Astrocyte of the spinal cord (primary cell): ENCODE measurements at regions not wholly inside any gene's neighbourhood (a gene's known extent, or its start where the extent isn't known, plus 50 kb on each side); places are given as distances from the start of the nearest gene placed in this dataset.
A peak's percentile ranks its signal among the peaks of the same experiment; 100 is the strongest.

Source experiments
- DNase-seq: peaks from one replicate; pipeline ENCODE4 v3.0.0; 2011; ENCODE audit warnings: low read depth, low spot score
- H3K4me3 ChIP-seq: 2 replicates; pipeline ENCODE4 v1.5.1; 2011; ENCODE audit warnings: low read depth, mild to moderate bottlenecking, low read length, moderate library complexity
- in situ Hi-C: cut with HindIII; loops from 2 replicates; pipeline ENCODE4 v1.10.0; 2017; ENCODE audit warnings: low sequenced_read_pairs
- TF ChIP-seq, protein P1 (sequence below): IDR thresholded peaks from 2 replicates; pipeline ENCODE4 v1.5.1; 2012; ENCODE audit warnings: low read depth, mild to moderate bottlenecking, low read length, inconsistent platforms

DNA sequence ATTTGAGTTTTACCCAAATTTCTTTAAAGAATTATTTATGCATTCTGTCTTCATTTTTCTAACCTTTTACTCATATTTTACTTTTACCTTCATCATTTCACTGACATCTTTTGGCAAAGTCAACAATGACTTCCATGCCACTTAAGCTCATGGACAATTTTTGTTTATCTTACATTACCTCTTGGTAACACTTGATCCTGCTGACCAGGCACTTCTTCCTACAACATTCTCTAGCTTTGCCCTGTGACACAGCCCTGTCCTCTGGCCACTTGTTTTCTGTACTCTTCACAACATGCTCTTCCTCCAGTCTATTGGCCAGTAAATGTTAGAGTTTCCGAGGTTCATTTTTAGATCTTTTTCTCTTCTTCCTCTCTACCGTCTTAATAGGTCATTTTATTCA lies 377.2 kb downstream of the SUCLA2 start:
- in situ Hi-C loops = no loop called here
- no peak overlapping the region for H3K4me3 ChIP-seq
- DNase-seq = no peak
- TF ChIP-seq, protein P1, sequence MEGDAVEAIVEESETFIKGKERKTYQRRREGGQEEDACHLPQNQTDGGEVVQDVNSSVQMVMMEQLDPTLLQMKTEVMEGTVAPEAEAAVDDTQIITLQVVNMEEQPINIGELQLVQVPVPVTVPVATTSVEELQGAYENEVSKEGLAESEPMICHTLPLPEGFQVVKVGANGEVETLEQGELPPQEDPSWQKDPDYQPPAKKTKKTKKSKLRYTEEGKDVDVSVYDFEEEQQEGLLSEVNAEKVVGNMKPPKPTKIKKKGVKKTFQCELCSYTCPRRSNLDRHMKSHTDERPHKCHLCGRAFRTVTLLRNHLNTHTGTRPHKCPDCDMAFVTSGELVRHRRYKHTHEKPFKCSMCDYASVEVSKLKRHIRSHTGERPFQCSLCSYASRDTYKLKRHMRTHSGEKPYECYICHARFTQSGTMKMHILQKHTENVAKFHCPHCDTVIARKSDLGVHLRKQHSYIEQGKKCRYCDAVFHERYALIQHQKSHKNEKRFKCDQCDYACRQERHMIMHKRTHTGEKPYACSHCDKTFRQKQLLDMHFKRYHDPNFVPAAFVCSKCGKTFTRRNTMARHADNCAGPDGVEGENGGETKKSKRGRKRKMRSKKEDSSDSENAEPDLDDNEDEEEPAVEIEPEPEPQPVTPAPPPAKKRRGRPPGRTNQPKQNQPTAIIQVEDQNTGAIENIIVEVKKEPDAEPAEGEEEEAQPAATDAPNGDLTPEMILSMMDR = no peak

DNA sequence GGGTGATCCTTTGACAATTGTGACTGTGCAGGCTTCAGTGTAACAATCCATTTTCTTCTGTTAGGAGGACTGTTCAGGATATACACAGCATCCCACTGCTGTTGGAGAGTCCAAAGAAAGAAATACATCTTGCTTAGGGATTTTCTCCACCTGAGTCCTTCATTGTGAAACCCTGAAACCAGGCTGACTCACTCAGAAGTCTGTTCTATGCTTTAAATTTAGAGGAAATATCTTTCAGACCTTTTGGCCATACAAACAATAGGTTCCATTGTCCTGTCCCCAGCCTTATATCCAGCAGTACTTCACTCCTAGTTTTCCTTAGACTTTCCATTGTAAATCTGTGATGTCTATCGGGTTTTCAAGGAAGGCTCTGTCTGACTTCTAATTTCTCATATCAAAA lies 379.1 kb downstream of the SUCLA2 start:
- in situ Hi-C loops = no loop called here
- no peak overlapping the region for H3K4me3 ChIP-seq
- peak; percentile 38 for DNase-seq
- TF ChIP-seq, protein P1 = no peak

DNA sequence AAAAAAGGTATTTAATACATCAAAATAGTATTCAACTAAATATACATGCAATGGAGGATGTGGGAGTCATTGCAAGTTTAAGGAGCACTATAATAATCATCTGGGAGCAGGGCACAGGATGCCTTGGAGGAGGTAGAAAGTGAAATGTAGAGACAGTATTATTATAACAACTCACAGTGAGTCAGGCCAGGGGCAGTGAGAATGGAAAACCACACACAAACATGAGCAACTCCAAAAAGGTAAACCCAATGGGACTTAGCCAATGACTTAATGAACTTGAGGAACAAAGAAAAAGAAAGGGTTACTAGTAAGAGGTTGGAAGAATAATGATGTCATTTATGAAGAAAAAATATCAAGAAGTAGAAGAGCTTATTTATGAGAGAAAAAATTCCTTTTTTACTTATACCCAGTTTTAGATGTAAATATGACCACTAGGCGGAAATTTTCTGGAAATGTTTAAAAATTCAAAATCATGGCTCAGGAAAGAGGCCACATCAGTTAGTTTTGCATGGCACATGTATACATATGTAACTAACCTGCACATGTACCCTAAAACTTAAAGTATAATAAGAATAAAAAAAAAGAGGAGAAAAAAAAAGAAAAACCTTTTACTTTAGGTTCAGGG lies 389.3 kb downstream of the SUCLA2 start:
- peak; percentile 83 for DNase-seq
- TF ChIP-seq, protein P1 = no peak
- H3K4me3 ChIP-seq = no peak overlapping the region
- in situ Hi-C loops = no loop called here

DNA sequence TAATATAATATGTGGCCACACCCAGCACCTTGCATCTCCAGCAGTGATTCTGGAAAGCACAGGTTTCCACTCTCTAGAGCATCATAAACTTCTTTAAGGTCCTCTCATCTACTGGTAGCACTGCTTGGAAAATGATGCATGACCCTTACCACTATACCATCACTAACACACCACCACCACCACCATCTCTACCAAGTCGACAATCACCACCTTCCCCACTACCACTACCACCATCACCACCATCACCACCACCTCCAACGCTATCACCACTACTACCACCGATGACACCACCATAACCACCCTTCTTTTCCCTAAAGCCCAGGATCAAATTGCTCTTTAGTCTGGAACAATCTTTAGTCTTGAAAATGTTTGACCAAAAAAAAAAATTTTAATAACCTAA lies 390.4 kb downstream of the SUCLA2 start:
- no peak overlapping the region for H3K4me3 ChIP-seq
- DNase-seq = no peak
- in situ Hi-C loops = no loop called here
- TF ChIP-seq, protein P1 = no peak

DNA sequence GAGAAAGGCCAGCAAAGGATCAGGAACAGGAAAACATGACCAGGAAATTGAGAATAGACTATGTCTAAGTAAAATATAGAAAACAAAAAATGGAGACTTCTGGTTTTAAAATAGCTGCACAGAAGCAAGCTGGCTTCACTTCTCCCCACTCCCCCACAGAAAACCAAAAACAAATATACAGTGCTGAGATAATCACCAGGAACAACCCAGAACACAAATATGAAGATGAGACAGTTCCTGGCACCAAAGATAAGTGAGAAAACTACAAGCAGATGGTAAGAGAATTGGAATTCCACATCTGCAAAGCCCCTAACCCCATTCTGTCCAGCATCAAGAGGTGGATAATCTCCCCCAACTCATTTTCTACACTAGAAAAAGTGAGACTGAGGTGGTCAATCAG lies 397.7 kb downstream of the SUCLA2 start:
- in situ Hi-C loops = no loop called here
- peak; percentile 48 for DNase-seq
- TF ChIP-seq, protein P1 = no peak
- H3K4me3 ChIP-seq = no peak overlapping the region

DNA sequence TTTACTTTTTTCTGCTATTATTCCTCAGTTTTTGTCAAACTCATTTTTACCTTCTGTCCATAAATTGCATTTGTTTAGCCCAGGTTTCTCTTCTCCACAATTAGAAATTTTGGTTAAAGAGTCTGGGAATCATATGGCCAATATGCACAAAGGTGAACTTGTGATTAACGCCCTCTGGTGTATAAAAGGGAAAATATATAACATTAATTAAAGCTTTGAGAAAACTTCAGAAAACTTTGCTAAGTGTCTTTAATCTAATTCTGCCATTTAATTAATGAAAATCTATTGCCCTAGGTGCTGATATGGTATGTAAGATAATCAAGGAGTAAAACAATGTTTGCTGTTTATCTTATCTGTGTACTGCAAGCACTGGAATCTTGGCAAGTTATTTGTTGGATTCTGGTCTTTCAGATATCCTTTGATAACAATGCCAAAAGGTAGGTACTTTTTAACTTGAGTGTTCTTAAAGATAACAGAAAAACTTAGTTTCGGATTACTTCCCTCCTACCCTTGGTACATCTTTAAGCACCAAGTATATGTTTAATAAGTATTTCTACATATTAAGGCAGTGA lies 402.6 kb downstream of the SUCLA2 start:
- in situ Hi-C loops = no loop called here
- peak; percentile 26 for DNase-seq
- TF ChIP-seq, protein P1 = peak; percentile 34
- no peak overlapping the region for H3K4me3 ChIP-seq
